ENCODE measurements at regions not wholly inside any gene's neighbourhood (a gene's known extent, or its start where the extent isn't known, plus 50 kb on each side); places are given as distances from the start of the nearest gene placed in this dataset.

DNA sequence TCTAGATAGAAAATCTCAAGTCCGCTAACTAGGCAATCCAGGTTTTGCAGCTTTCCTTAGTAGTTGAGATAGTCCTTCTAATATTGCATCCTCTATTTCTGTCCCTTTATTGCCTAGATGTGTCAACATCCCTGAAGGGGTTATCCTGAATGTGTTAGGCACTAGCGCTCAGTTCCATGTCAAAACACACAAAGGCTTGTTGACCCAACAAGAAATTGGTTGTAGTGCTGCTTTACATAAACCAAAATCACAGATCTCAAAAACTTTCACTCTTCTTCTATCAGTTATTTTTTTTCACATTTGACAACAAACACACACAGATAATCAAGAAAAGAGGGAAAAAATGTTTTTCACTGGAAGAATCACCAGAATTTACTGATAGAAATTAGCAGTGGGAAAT lies 51.4 kb upstream of the SOX2 start:
- DNase-seq (ENCODE audit: low spot score): no peak

GRCh38 chr3:181637456-181637855 lies 74.3 kb upstream of the SOX2 start:
- no peak for DNase-seq (ENCODE audit: low spot score)

- DNase-seq (ENCODE audit: low spot score): no peak
Measured at GRCh38 chr3:181637056-181637455, 74.7 kb upstream of the SOX2 start.

- no peak for DNase-seq (ENCODE audit: low spot score)
Measured at GRCh38 chr3:181635141-181635540, 76.6 kb upstream of the SOX2 start.

DNA sequence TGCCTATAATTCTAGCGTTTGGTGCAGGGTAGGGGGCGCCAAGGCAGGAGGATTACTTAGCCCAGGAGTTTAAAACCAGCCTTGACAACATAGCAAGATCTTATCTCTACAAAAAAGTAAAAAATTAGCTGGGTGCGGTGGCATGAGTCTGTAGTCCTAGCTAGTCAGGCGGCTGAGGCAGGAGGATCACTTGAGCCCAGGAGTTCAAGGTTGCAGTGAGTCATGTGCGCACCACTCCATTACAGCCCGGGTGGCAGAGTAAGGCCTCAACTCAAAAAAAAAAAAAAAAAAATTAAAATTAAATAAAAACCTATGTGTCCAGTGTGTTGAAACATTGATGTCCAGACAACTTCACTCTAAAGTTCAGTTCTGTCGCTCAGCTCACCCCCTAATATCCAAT lies 78.2 kb upstream of the SOX2 start:
- DNase-seq (ENCODE audit: low spot score): no peak

DNA sequence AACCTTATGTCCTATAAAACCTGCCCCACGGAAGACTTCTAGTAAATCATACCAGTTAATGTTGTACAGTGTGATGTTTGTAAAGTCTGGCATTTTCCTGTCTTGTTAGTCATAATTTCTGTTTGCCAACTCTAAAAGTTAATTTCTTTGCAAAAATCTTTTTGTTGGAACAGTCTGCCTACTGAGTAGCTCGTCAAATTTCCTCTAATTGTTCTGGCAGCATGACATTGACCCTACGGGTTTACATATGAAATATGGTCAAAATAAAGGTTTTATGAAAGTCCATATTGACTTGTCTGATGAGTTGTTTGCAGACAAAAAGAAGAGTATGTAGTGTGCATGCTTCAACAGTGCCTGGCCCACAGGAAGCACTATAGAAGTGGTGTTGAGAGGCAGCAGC lies 79.8 kb upstream of the SOX2 start:
- no peak for DNase-seq (ENCODE audit: low spot score)

DNA sequence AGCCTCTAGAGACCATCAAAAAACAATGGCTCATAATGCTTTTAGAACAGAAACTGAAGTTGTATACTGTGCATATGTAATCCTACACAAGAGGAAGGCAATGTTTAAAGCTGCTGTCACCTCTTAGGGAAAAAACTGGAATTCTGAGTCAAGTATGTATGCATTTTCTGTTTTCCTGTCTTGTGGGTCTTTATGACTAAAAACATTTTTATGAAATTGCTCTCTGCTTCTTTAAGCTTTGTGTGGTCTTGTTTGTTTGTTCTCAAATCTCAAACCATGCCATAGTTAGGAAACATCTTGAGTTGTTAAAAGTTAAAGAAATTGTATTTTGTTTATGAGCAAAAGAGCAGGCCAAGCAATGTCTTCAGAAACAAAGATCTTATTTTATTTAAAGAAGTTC lies 80.9 kb upstream of the SOX2 start:
- no peak for DNase-seq (ENCODE audit: low spot score)

DNA sequence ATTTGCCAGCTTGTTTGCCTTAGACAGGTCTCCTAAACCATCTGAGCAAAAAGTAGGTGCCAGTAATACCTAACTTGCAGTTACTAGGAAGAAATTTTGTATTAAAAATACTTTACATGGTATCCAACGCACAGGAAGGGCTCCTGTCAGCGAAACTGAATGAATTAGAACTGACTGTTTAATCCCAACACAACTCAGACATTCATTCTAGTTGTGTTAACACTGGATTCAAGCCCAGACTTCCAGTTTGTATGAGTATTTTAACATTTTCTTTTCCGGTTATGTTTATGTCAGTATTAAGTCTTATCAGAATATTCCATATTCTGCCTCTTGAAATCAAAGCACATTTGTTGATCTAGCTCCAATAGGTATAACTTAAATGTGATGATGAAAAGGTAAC lies 82.0 kb upstream of the SOX2 start:
- no peak for DNase-seq (ENCODE audit: low spot score)

- DNase-seq (ENCODE audit: low spot score): no peak
Measured at GRCh38 chr3:181629029-181629428, 82.7 kb upstream of the SOX2 start.

DNA sequence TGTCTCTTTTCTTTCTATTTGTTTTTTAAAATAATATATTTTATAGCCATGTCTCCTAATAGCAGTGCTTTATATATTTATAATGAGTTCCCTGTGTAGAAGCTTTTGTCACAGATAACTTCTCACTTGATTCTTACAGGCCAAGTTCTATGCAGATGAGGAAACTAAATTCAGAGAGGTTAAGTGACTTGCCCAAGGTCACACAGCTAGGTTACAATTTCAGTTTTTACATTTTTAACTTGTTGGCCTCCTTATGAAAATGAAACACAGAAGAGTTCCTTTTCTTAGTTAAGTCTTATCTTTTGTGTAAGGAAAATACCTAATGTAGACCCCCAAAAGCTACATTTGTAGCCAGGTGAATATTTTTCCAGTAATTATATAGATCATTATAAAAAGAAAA lies 83.3 kb upstream of the SOX2 start:
- no peak for DNase-seq (ENCODE audit: low spot score)

DNA sequence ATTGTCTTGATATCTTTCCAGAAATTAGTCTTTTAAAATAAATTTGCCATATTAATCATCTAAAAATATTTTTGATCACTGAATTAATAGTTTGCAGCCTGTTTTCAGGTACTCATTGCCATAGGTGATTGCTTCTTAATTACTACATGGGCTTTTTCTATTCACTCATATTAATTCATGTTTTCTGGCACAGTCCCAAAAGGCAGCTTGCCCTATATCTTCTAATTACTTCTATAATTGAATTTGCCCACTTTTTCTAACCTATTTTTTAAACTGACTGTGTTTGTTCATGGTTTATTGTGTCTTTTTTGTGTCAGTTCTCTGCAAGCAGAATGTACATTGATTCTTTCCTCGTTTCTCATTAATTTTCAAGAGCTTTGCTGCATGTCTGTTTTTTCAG lies 85.7 kb upstream of the SOX2 start:
- no peak for DNase-seq (ENCODE audit: low spot score)

DNA sequence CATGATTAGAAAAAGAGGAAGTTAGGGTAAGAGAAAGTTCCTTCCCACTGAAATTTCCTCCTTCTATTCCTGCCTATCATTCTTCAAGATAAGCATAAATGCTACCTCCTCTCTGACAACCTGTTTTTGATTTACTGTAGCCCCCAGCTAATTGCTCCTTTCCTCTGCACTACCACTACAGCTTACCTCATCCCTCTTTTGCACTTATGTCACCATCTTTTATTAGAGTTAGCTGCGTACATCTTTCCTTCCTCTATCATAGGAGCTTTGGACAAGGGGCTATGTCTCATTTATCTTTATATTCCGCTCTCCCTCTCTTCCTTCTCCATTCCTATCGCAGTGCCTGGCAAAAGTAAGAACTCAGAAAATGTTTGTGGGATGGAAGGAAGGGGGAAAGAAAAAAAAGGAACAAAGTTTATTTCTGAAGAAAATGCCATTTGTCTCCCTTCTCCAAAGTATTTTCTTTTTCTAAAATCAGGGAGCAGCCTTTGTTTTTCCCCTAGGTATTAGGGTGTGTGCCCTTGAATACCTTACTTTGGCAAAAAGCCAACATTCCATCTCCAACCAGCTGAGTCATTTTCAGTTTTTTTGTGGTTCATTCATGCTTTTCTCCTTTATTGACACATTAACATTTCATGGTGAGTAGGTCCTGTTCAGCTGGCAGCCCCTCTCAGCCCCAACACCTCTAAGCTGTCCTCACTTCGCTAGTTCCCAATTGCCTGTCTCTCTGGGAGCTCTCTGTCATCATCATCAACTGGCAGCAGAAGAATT lies 87.6 kb upstream of the SOX2 start:
- no peak for DNase-seq (ENCODE audit: low spot score)

- no peak for DNase-seq (ENCODE audit: low spot score)
Measured at GRCh38 chr3:181622365-181622764, 89.4 kb upstream of the SOX2 start.

DNA sequence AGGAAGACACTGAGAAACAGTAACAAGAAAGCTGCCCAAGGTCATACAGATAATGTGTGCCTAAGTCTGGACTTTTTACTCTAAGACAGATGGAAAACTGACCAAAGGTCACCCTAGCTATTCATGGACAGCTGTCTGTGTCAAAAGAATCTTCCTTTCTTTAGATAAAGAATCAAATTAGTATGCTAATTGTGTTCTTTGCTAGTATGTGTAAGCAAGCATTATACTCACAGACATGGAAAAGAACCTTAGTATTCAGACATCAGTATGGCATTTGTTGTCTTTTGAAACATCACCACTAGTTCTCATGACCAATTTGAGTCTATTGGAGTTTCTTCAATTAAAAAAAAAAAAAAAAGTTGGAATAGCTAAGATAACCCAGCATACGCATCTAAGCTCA lies 91.8 kb upstream of the SOX2 start:
- no peak for DNase-seq (ENCODE audit: low spot score)

GRCh38 chr3:181618260-181618659 lies 93.5 kb upstream of the SOX2 start:
- no peak for DNase-seq (ENCODE audit: low spot score)

DNA sequence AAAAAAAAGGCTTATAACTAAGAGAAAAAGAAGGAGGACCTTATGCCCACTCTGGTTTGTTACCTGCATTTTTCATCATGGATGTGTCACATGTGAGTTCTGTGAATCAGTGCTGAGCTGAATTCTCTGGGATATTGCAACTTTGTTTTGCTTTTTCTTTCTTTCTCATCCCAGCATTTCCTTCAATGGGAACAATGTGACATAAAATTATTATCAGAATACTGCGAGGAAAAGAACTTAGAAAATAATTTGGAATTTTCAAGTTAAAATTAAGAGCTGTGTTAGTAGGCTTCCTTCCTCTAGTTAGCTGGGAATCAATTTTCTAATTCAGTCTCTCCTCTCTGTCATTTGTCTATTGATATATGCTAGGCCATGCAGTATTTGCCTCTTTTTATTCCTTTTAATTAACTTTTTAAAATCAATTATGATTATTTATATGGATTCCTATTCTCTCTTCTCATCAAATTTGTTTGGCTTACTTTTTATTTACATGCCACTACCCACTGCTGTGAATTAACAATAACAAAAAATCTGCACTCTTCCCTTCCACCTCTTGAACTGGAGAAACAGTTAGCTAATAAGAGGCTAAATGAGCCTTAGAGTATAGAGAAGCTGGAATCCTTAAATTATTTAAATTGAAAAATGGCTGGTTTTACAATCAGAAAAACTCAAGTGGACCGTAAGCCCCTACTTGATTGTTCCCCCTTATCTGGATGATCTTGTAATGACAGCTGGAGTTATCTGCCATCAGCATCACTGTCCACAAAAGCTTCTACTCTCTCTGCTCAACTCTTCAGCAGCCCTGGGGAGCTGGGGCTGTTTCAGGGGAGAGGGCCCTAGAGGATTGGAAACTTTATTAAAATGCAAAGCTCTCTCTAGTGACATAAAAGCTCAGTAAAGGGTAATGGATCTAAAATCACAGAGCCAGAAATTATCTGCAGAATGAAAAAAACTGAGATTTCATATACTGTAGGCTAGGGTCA lies 95.3 kb upstream of the SOX2 start:
- DNase-seq (ENCODE audit: low spot score): no peak

DNA sequence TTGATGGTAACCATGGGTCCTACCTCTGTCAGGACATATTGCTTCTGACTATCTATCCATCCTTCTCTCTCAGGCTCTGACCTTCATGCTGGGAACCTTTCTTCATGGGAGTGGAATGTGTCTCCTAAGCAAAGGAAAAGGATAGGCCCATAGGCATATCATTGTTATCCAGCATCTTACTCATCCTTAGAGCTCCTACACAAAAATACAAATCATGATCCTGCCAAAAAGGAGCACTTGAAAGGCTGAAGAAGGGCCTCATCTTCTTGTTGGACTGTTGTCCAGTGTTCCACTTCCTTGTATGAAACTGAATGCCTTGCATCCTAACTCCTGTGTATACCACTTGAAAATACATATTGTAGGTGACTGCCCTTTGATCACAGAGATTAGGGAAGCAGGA lies 96.1 kb upstream of the SOX2 start:
- no peak for DNase-seq (ENCODE audit: low spot score)

- no peak for DNase-seq (ENCODE audit: low spot score)
Measured at GRCh38 chr3:181614878-181615277, 96.8 kb upstream of the SOX2 start.

- no peak for DNase-seq (ENCODE audit: low spot score)
Measured at GRCh38 chr3:181613813-181614212, 97.9 kb upstream of the SOX2 start.

DNA sequence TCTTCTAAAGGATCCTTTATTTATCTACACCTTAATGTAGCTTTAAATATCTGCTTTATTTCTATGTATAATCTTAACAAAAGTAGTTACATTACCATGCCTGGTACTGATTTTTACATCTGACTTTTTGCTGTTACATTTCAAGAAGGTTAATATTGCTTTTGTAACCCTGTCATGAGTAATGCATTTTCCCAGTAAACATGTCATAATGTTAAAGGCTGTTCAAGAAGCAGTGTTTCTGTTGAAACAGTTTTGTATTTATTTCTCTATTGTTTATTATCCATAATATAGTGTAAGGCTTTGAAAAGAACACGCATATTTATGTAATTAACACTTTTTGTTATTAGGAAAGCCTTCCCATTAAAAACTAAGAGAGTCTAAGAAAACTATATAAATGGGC lies 98.5 kb upstream of the SOX2 start:
- DNase-seq (ENCODE audit: low spot score): no peak

DNA sequence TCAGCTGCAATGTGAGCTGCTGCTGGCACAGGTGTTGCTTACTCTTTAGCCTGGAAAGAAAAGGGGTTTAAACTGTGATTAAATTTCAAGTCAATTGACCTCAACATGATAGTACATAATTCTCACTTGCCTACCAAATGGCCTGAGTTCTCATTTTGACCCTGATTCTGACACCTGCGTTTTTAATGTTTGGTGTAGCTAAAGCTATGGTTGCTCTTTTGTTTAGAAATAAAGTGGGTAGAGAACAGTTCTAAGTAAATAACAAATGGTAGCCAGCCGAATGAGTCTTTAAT lies 100.8 kb upstream of the SOX2 start:
- no peak for DNase-seq (ENCODE audit: low spot score)

DNA sequence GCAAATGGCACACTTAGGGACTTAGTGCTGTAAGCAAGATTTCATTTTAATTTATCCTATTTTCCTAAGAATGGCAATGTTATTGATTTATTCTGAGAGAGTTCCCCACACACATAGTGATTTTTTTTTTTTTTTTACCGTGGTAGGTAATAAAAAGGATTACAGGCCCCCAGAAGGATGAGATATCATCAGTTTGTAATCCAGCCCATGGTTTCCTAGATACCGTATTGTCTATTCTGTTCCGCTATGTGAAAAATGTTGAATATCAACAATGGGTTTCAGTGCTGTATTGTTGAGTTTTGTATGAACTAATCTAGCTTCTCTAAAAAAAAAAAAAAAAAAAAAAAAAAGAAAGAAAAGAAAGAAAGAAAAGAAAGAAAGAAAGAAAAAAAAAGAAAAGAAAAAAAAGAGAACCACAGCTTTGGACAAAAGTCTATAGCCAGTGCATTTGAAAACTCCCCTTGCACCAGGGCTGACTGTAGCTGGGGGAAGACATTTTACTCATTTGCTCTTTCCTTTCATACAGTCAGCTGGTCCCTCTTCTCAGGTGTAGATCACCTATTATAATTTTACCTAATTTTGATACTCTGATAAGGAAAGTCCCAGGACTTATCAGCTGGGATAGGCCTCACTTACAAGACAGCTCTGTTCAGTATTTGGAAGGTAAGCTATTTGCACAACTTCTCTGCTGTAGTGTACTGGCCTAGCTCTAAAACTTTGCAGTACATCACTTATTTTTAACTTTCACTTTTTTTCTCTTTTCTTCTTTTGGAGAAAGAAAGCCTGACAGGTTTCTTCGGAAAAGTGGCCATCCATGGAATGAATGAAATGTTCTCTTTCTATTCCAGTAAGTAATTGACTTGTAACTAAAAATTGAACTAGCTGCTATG lies 101.4 kb upstream of the SOX2 start:
- no peak for DNase-seq (ENCODE audit: low spot score)
